PFSK-1 (cell line): ENCODE measurements at regions not wholly inside any gene's neighbourhood (a gene's known extent, or its start where the extent isn't known, plus 50 kb on each side); places are given as distances from the start of the nearest gene placed in this dataset.

Source experiments
- FOXP2 ChIP-seq: optimal IDR thresholded peaks from 2 replicates; pipeline ENCODE3; 2011; ENCODE audit warnings: borderline replicate concordance, control low read depth, inconsistent platforms; ENCODE audit not compliant: insufficient read depth; ENCODE audit errors: extremely low read length, extremely low read depth
- POLR2AphosphoS5 ChIP-seq: IDR thresholded peaks from 2 replicates; pipeline ENCODE4 v1.6.1; 2012; ENCODE audit warnings: low read depth, mild to moderate bottlenecking, control low read depth, low read length, moderate library complexity
- SIN3A ChIP-seq: IDR thresholded peaks from 2 replicates; pipeline ENCODE4 v1.6.1; 2012; ENCODE audit warnings: mild to moderate bottlenecking, low read length, moderate library complexity, borderline replicate concordance; ENCODE audit not compliant: insufficient read depth
- TAF1 ChIP-seq: IDR thresholded peaks from 2 replicates; pipeline ENCODE4 v1.6.1; 2012; ENCODE audit warnings: low read length, control low read depth, borderline replicate concordance; ENCODE audit not compliant: insufficient read depth
- TF ChIP-seq, protein P1 (sequence below), 2 experiments: IDR thresholded peaks; 2 replicates each; pipeline versions ENCODE4 v1.6.1 to v1.8.0; 2011 to 2012; ENCODE audit warnings: low read depth in 2 of 2, low read length in 2 of 2, control low read depth in 1 of 2, inconsistent platforms in 1 of 2, mild to moderate bottlenecking in 1 of 2, moderate library complexity in 1 of 2; ENCODE audit not compliant: insufficient read depth in 1 of 2

GRCh38 chr12:125193376-125194152, 128.3 kb downstream of the AACS start:
- TF ChIP-seq POLR2AphosphoS5 (no peak), TAF1 (no peak), FOXP2 (no peak), SIN3A (no peak)
- TF ChIP-seq, protein P1, sequence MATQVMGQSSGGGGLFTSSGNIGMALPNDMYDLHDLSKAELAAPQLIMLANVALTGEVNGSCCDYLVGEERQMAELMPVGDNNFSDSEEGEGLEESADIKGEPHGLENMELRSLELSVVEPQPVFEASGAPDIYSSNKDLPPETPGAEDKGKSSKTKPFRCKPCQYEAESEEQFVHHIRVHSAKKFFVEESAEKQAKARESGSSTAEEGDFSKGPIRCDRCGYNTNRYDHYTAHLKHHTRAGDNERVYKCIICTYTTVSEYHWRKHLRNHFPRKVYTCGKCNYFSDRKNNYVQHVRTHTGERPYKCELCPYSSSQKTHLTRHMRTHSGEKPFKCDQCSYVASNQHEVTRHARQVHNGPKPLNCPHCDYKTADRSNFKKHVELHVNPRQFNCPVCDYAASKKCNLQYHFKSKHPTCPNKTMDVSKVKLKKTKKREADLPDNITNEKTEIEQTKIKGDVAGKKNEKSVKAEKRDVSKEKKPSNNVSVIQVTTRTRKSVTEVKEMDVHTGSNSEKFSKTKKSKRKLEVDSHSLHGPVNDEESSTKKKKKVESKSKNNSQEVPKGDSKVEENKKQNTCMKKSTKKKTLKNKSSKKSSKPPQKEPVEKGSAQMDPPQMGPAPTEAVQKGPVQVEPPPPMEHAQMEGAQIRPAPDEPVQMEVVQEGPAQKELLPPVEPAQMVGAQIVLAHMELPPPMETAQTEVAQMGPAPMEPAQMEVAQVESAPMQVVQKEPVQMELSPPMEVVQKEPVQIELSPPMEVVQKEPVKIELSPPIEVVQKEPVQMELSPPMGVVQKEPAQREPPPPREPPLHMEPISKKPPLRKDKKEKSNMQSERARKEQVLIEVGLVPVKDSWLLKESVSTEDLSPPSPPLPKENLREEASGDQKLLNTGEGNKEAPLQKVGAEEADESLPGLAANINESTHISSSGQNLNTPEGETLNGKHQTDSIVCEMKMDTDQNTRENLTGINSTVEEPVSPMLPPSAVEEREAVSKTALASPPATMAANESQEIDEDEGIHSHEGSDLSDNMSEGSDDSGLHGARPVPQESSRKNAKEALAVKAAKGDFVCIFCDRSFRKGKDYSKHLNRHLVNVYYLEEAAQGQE (IDR thresholded peaks at IDR 0.05; ENCODE audit: insufficient read depth in 1 of 2, low read depth in 2 of 2, low read length in 2 of 2), result no peak

GRCh38 chr12:125194163-125194773, 129.0 kb downstream of the AACS start:
- TF ChIP-seq TAF1 (no peak), POLR2AphosphoS5 (no peak), SIN3A (no peak), FOXP2 (no peak)
- TF ChIP-seq, protein P1 (IDR thresholded peaks at IDR 0.05; ENCODE audit: insufficient read depth in 1 of 2, low read depth in 2 of 2, low read length in 2 of 2), result no peak

DNA sequence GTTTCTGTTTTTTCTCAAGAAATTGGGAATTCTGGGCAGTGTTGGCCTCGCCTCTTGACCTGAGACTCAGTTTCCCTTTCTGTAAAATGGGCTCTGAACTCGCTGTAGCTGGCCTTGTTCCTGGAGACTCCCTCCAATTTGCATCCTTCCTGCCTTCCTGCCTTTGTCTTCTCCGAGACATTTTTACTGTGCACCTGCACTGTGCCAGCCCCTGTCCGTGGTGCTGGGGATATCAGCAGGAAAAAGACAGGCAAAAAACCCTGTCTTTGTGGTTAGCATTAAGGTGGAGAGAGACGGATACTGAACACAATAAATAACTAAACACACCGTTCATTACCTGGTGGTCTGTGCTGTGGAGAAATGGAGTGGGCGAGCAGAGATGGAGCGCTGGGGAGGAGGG, 129.8 kb downstream of the AACS start:
- TF ChIP-seq, protein P1 (IDR thresholded peaks at IDR 0.05; ENCODE audit: insufficient read depth in 1 of 2, low read depth in 2 of 2, low read length in 2 of 2), result peak; percentile 72 to 93
- no peak for TF ChIP-seq SIN3A

- TF ChIP-seq, protein P1 (IDR thresholded peaks at IDR 0.05; ENCODE audit: insufficient read depth in 1 of 2, low read depth in 2 of 2, low read length in 2 of 2), result no peak
- no peak for TF ChIP-seq FOXP2
Observed at GRCh38 chr12:125197326-125197725, 132.1 kb downstream of the AACS start.

DNA sequence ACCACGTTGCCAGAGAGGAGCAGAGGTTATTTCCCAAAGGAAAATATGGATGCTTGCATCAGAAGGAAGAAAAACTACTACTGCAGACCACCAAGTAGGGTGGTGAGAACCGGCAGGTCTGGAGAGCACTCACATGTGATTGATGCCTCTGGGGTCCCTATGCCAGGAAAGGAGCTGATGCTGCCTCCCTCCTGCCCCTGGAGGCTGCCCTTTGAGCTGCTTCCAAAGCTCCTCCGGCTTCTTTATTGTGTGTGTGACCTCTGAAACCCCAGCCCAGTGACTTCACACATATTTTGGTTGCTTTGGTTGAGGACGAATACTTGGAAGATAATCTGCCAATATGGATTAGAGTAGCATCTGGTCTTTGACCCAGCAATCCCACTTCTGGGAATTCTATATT, 133.4 kb downstream of the AACS start:
- TF ChIP-seq, protein P1 (IDR thresholded peaks at IDR 0.05; ENCODE audit: insufficient read depth in 1 of 2, low read depth in 2 of 2, low read length in 2 of 2), result no peak
- no peak for TF ChIP-seq FOXP2
- TF ChIP-seq SIN3A, result no peak
- no peak for TF ChIP-seq POLR2AphosphoS5
- TF ChIP-seq TAF1, result no peak
